Stimulated activated CD8-positive, alpha-beta memory T cell treated with anti-CD3 and anti-CD28 coated beads, Interleukin-12 subunit alpha, Interleukin-12 subunit beta, amount 100 ng/mL, for 4 hours (primary cell): ENCODE measurements at regions not wholly inside any gene's neighbourhood (a gene's known extent, or its start where the extent isn't known, plus 50 kb on each side); places are given as distances from the start of the nearest gene placed in this dataset.
"Not testable (repeated sequence)": the region's sequence is repeated elsewhere in the genome, so short reads cannot be mapped to it uniquely, and the experiment has no call there.

Experiments used
- DNase-seq: peaks from one replicate; pipeline ENCODE4 v3.0.0-alpha.2; 2020; ENCODE audit warnings: low read depth

DNA sequence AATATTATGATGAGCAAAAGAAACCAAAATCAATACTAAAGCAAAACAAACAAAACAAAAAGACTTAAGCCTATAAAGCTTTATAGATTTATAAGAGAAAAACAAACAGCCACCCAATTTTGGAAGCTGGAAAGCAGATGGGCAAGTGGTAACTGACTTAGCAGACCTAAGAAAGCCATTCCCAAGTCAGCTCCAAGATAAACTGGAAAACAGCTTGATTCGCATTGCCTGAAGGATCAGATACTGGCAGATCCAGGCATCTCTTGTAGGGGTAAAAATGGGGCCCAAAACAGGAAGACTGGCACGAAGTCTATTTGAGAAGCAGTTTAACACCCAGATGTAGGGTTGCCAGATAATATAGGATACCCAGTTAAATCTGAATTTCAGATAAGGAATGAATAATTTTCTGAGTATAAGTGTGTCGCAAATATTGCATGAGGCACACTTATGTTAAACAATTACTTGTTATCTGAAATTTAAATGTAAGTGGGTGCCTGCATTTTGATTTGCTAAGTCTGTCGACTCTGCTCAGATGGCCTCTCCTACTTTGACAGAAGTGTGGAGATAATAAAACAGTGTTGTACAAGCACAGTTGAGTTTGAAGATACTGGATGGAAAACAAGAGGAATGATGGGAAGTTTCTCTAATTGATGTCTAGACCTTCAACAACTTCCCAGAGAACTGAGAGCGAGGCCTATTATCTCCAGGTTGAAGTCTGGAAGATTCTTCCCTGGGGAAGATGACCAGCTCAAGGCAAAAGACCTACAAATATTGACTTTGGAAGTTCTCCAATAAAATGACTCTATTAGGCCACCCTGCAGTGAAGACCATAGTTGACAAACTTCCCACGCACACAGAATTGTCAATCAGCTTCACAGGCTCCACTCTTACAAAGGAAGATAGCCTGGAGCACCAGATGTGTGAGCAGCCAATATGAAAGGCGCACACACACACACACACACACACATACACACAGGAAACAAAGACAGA is 113.4 kb downstream of the FAM50B start:
- DNase-seq: no peak

- no peak for DNase-seq
Observed at GRCh38 chr6:3963426-3963825, 114.3 kb downstream of the FAM50B start.

- no peak for DNase-seq
Observed at GRCh38 chr6:3965071-3965718, 113.7 kb downstream of the FAM217A start.

- no peak for DNase-seq
Observed at GRCh38 chr6:3966426-3966825, 112.5 kb downstream of the FAM217A start.

DNA sequence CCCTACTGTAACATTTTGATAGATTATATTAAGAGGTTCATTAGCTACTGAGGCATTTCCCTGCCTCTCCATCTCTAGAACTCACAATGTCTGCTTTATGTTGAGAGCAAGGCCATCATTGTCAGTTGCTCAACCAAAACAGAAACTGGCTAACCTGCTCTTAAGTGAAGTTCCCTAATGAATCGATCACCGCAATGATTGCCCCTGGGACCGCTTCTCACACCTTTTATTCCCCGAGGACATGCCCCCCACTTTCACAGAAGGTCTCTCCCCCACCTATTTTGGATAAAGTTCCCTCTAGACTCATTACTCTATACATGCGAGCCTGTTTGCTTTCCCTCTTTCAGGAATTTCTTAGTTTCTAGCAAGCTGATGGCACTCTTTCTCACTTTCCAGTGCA is 108.8 kb downstream of the FAM217A start:
- DNase-seq: no peak

DNA sequence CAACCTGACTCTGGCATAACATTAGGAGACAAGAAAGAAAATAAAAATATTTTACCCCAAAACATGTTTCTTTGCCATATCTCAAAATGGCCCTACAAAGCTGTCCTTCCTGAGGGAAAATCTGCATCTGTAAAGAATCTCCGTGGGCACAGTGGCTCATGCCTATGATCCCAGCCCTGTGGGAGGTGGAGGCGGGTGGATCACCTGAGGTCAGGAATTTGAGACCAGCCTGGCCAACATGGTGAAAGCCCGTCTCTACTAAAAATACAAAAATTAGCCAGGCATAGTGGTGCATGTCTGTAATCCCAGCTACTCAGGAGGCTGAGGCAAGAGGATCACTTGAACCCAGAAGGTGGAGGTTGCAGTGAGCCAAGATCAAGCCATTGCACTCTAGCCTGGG is 105.8 kb downstream of the FAM217A start:
- DNase-seq: not testable (repeated sequence)

DNA sequence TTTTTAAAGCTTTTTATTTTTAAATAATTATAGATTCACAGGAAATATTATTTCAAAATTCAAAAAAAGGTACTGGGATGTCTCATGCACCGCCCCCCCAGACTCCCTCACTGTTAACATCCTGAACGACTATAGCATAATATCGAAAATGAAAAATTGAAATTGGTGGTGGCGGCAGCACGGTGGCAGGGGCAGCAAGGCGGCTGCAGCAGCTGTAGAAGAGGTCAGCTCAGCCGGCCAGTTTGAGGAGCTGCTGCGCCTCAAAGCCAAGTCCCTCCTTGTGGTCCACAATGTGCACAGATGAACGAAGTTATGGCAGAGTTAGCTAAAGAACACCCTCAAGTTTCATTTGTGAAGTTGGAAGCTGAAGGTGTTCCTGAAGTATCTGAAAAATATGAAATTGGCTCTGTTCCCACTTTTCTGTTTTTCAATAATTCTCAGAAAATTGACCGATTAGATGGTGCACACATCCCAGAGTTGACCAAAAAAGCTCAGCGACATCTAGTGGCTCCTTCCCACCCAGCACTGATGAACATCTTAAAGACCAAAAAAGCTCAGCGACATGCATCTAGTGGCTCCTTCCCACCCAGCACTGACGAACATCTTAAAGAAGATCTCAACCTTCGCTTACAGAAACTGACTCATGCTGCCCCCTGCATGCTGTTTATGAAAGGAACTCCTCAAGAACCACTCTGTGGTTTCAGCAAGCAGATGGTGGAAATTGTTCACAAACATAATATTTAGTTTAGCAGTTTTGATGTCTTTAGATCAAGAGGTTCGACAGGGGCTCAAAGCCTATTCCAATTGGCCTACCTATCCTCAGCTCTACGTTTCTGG is 100.8 kb downstream of the FAM217A start:
- DNase-seq: peak; percentile 7

DNA sequence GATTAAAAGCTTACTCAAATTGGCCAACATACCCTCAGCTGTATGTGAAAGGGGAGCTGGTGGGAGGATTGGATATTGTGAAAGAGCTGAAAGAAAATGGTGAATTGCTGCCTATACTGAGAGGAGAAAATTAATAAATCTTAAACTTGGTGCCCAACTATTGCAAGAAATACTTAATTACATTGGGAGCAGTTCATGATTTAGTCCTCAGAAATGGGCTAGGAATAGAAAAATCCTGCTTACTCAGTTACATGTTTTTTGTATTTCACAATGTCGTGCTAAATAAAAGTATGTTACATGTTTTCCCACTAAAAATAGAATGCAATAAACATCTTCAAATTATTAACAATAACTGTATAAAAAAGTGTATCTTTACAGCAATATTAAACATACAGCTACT is 100.0 kb downstream of the FAM217A start:
- DNase-seq: not testable (repeated sequence)

DNA sequence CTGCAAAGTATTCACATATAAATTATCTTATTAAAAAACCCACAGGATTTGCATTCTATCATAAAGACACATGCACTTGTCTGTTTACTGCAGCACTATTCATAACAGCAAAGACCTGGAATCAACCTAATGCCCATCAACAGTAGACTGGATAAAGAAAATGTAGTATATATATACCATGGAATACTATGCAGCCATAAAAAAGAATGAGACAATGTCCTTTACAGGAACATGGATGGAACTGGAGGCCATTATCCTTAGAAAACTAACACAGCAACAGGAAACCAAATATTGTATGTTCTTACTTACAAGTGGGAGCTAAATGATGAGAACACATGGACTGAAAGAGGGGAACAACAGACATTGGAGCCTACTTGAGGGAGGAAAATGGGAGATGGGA is 97.0 kb downstream of the FAM217A start:
- DNase-seq: no peak

DNA sequence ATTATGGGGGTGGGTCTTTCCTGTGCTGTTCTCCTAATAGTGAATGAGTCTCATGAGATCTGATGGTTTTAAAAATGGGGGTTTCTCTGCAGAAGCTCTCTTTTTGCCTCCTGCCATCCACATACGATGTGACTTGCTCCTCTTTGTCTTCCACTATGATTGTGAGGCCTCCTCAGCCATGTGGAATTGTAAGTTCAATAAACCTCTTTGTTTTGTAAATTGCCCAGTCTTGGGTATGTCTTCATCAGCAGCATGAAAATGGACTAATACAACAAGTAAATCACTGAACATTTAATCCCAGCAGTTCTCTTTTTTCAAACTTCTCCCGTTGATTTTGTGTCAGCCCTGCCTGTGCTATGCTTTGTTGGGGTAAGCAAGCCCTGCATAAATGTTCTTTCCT is 95.2 kb downstream of the FAM217A start:
- no peak for DNase-seq

- DNase-seq: no peak
Observed at GRCh38 chr6:3984494-3984893, 94.4 kb downstream of the FAM217A start.

GRCh38 chr6:3986241-3986640 is 92.7 kb downstream of the FAM217A start:
- no peak for DNase-seq

- no peak for DNase-seq
Observed at GRCh38 chr6:3987053-3987452, 91.9 kb downstream of the FAM217A start.

DNA sequence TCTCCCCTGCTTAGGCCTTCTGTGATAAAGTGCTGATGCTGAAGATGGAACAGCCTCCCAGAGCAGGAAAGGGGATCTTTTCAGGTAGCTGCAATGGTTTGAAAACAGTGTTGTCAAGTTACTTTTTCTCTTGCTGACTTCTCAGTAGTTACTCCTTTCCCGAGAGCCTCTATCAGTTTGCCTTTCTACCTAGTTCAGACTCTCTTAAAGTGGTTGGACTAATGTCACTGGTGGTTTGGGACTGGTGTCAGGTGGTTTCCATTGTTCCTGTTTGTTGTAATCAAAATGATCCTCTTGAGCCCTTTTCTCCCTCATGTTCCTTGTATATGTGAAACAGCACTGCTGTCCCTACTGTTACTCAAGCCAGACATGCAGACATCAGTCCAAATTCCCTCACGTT is 91.4 kb downstream of the FAM217A start:
- no peak for DNase-seq

DNA sequence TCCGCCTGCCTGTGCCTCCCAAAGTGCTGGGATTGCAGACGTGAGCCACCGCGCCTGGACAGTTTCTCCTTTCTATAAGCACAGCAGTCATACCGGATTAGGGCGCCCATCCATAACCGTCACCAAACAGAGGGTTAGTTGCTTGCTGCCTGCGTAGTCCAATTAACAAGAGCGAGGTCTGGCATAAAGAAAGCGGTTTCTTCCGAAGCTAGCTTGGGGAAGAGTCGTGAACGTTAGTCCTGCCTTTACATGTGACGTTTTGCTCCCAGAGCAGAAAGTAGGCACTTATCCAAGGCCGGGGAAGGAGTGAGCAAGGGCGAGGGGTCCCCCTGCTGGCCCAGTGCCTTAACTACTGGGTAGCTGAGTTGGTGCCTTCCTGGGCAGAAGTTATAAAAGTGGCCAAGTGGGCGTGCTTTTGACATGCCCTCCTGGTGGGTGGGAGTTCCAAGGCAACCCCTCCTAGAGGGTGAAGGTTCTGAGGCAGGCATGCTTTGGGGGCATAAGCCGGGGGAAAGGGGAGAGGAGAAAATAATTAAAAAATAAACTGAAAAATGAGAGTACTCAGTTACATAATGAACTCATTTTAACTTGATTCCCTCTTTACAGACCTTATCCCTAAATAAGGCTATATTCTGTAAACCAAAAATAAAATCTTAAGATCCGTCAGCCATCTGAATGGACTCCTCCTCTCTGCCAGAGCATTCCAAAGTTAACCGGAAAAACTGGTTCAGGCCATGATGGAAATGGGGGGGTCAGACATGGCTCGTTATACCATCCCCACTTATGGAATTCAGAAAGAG is 88.0 kb downstream of the FAM217A start:
- peak; percentile 43 for DNase-seq

DNA sequence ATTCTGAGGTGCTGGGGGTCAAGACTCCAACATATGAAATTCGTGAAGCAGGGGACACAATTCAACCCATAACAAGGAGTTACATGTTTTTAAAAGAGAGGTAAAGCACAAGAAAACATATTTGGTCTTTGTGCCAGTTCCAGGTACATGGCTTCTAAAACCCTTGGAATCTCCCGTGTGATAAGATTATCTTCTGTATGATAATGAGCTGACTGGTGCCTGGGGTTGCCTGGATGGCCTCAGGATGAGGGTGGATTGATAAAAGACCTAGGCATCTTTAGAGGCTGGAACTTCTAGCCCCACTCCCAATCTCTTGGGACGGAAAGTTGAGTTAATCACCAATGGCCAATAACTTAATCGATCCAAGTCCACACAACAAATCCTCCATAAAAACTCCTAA is 87.0 kb downstream of the FAM217A start:
- no peak for DNase-seq

- DNase-seq: no peak
Observed at GRCh38 chr6:3996349-3996748, 82.6 kb downstream of the FAM217A start.

DNA sequence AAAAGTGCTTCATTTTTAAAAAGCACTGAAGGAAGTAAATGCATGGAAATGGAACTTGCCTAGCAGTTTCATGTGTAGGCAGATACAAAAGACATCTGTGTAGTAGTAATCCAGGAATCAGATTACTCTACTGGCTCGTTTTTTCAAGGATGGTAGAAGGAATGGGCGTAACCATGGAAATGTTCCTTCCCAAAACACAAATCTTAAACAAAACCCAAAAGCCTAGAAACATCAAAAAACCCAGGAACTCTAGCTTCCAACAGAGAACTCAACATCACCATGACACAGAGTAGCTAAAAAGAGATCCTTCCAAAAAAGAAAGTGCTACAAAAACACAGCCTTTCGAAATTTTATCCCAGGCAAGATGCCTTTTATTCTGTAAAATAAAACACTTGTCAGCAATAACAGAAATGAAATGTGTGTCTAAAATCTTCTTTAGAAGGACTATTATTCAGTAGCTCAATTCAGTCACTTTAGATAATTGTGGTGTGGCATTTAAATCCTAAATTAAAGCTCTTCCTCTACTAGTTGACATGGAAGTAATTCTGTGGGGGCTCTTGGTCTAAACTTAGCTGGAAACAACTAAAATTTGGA is 81.7 kb downstream of the FAM217A start:
- DNase-seq: no peak

- DNase-seq: no peak
Observed at GRCh38 chr6:3999800-4000661, 78.9 kb downstream of the FAM217A start.

- no peak for DNase-seq
Observed at GRCh38 chr6:4004249-4004648, 74.7 kb downstream of the FAM217A start.
